ENCODE measurements at regions not wholly inside any gene's neighbourhood (a gene's known extent, or its start where the extent isn't known, plus 50 kb on each side); places are given as distances from the start of the nearest gene placed in this dataset.
"Not testable (repeated sequence)": the region's sequence is repeated elsewhere in the genome, so short reads cannot be mapped to it uniquely, and the experiment has no call there.

GRCh38 chr14:106398931-106399331, 872.5 kb downstream of the TMEM121 start:
- not testable (repeated sequence) for DNase-seq

GRCh38 chr14:106401316-106401715, 874.9 kb downstream of the TMEM121 start:
- DNase-seq: not testable (repeated sequence)

GRCh38 chr14:106410229-106410628, 883.8 kb downstream of the TMEM121 start:
- DNase-seq: not testable (repeated sequence)

GRCh38 chr14:106414464-106414863, 888.1 kb downstream of the TMEM121 start:
- DNase-seq: no peak

DNA sequence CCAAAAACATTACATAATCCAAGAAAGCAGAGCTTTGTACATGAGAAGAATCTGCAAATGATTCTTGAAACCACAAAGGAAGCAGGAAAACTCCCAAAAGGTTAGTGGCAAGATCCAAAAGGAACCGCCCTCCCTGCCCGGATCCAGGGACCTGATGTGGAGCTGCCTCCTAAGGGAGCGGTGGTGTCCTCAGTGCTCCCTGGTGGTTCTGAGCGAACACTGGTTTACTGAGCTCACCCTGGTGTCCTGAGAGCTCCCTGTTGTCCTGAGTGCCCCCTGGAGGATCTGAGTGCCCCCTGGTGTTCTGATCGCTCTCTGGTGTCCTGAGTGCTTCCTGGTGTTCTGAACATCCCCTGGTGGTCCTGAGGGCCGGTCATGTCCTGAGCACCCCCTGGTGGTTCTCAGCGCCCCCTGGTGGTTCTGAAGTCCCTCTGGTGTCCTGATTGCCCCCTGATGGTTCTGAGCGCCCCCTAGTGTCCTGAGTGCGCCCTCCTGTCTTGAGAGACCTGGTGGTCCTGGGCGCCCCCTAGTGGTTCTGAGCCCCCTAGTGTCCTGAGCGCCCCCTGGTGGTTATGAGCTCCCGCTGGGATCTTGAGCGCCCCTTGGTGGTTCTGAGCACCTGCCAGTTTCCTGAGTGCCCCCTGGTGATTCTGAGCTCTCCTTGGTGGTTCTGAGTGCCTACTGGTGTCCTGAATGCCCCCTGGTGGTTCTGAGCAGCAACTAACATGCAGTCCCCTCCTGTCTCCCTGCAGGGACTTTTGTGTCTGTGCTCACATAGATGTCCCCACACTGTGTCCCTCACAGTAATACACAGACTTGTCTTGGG, 891.1 kb downstream of the TMEM121 start:
- peak; percentile 70 for DNase-seq

DNA sequence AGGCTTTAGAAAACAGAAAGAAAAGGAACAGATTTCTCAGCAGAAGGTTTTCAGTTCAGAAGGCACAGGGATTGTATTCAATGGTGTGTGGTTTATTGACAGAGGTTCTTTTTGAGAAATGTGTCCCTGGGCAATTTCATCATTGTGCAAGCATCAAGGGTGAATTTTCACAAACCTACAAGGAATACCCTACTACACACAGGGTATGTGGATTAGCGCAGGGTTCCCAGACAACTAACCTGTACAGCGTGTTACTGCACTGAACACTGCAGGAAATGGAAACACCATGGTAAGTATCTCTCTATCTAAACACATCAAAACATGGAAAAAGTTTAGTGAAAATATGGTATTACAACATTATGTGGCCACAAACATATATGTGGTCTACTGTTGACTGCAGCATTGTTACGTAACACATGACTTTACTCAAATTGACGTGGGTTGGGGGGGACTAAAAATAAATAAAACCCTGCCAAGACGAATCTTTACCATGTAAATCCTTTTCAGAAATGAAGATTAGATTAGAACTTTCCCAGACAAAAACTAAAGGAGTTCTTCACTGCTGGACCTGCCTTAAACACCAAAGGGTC, 893.1 kb downstream of the TMEM121 start:
- DNase-seq: no peak

DNA sequence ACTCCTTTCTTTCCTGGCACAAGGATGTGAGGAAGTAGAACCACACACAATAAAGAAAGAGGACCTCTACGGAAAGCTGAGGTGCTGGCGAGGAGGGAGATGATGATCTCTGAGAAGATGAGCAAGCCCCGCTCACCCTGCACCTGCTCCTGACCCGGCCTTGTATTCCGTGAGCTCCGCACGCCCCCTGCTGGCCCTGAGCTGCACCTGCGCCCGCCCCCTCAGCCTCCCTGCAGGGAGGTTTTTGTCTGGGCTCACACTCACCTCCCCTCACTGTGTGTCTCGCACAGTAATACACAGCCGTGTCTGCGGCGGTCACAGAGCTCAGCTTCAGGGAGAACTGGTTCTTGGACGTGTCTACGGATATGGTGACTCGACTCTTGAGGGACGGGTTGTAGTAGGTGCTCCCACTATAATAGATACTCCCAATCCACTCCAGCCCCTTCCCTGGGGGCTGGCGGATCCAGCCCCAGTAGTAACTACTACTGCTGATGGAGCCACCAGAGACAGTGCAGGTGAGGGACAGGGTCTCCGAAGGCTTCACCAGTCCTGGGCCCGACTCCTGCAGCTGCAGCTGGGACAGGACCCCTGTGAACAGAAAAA, 895.1 kb downstream of the TMEM121 start:
- peak; percentile 10 for DNase-seq

- DNase-seq: no peak
Observed at GRCh38 chr14:106422066-106422465, 895.7 kb downstream of the TMEM121 start.

DNA sequence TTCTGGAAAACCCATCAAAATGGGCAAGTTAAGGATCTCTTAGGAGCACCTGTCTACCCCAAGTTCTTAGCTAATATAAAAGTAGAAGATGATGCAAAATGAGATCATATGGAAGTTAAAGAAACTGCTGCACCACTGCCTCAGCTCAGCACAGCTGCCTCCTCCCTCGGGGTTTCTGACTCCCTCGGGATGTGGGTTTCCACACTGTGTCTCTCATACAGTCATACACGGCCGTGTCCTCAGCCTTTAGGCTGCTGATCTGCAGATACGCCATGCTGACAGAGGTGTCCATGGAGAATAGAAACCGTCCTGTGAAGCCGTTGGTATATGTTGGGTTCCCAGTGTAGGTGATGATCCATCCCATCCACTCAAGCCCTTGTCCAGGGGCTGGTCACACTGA, 898.8 kb downstream of the TMEM121 start:
- not testable (repeated sequence) for DNase-seq

GRCh38 chr14:106436310-106436905, 910.0 kb downstream of the TMEM121 start:
- peak; percentile 4 for DNase-seq

GRCh38 chr14:106442857-106443256, 916.5 kb downstream of the TMEM121 start:
- DNase-seq: peak; percentile 9

DNA sequence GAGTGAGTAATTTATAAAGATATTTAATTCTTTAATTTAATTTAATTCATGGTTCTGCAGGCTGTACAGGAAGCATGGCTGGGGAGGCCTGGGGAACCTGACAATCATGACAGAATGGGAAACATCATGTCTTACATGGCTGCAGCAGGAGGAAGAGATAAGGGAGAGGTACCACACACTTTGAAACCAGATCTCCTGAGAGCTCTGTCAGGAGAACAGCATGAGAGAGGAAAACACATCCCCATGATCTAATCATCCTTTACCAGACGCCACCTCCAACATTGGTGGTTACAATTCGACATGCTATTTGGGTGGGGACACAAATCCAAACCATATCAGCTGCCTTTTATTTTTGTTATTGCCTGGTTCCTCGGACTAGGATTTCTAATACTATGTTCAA, 928.6 kb downstream of the TMEM121 start:
- DNase-seq: peak; percentile 10

DNA sequence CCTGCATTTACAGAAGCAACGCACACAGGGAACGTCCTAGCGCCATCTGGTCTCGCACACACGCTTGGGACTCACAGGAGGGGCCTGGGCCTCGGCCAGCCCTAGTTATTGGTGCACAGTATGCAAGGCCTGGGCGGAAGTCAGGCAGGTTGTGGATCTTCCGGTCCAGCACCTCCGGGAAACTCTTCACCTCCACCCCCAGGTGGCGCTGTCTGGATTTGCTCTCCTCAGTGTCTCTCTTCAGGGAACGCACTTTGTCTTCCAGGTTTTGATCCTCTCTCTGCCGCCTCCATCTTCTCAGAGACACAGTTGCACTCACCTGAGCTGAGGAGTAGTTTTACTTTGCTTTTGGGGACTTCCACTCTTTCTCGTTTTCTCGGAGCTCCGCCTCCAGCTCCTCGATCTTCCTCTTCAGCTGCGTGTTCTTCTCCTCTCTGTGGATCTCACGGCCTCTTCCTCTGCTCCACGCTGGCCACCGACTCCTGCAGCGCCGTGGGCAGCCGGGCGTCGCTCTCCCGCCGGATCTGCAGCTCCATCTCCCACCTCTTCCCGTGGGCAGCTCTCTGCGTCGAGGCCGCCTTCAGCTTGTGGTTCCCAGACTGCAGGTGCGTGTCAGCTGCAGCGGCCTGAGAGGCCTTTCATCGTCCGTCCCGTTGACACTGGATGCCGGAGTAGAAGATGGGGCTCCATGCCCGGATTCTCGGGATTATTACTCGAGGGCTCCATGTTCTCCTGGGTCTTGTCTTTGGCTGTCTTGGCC, 933.8 kb downstream of the TMEM121 start:
- peak; percentile 0 for DNase-seq

DNA sequence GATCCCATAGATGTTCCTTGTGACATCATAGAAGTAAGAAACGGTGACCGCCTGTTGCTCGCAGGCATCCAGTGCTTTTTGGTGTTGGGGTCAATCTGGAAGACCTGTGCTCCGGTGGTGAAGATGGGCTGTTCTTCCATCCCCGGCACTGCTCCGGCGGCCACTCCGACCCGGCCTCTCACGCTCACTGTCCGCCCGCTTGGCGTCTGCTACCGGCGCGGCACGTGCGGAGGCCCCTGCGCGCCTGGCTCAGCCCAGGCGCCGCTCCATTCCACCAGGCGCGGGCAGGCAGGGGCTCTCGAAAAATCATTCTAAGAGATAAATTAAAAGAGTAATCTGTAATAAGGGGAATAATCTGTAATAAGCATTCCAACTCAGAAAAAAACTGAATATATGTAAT, 934.5 kb downstream of the TMEM121 start:
- no peak for DNase-seq

DNA sequence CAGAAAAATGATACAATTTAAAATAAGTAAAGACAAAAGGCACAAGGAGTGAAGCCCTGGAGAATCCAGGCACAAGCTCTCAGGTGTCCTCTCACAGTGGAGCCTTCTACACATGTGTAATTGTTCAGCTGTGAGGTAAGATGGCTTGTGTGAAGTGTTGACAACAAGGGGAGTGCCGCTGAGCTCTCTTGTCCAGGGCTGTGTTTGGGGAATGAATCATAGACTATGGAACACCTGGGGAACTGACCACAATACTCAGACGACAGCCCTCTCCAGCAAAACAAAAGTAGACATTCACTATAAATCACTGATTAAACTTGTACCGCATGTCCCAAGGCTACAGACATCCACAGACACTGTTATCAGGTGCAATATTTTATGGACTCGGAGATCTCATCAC, 940.1 kb downstream of the TMEM121 start:
- DNase-seq: not testable (repeated sequence)

- not testable (repeated sequence) for DNase-seq
Observed at GRCh38 chr14:106468869-106469268, 942.5 kb downstream of the TMEM121 start.

- DNase-seq: not testable (repeated sequence)
Observed at GRCh38 chr14:106470028-106470427, 943.6 kb downstream of the TMEM121 start.

- not testable (repeated sequence) for DNase-seq
Observed at GRCh38 chr14:106474261-106475028, 948.1 kb downstream of the TMEM121 start.

- not testable (repeated sequence) for DNase-seq
Observed at GRCh38 chr14:106475214-106475613, 948.8 kb downstream of the TMEM121 start.

GRCh38 chr14:106477600-106477999, 951.2 kb downstream of the TMEM121 start:
- not testable (repeated sequence) for DNase-seq

DNA sequence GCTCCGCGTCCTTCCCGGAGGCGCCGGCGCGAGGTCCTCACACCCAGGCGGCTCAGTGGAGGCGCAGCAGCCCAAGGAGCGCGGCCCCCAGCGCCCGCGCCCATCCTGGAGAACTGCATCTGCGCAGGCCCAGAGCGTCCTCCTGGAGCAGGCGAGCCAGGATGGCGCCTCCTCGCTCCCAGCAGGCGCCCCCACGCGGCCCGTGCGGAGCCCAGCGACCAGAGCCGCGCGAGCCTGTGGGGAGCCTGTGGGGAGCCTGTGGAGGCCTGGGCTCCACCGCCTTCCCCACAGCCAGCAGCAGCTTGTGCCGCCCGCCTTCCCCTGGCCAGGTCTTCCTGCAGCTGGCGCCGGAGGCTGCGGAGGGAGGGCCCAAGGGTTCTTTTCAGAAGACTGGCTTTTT, 953.9 kb downstream of the TMEM121 start:
- DNase-seq: not testable (repeated sequence)

DNA sequence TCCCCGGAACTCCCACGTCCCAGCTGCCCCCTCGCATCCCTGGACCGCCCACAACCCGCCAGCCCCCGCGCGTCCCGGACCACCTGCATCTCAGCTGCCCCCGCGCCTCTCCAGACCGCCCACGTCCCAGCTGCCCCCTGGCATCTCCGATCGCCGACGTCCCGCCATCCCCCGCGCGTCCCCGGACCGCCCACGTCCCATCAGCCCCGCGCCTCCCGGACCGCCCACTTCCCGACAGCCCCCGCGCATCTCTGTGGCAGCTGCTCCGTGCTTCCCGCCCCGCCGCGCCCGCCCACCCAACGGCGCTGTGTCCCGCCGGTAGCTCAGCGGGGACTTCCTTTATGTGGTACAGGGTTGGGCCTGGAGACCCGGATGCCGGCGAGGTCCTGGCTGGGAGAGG, 955.8 kb downstream of the TMEM121 start:
- not testable (repeated sequence) for DNase-seq
